GM23338 (cell line): ENCODE measurements at regions not wholly inside any gene's neighbourhood (a gene's known extent, or its start where the extent isn't known, plus 50 kb on each side); places are given as distances from the start of the nearest gene placed in this dataset.

ENCODE experiments used
- ATAC-seq: fragments of 200-7000 bp; cut with Tn5 transposase; 3 replicates; pipeline ENCODE4 v1.9.1; 2020
- DNase-seq: peaks from one replicate; pipeline ENCODE4 v3.0.0-alpha.2; 2015; ENCODE audit warnings: low spot score
- H2AFZ ChIP-seq: fragments of 200-600 bp; sonication (generic); 2 replicates; pipeline ENCODE4 v1.8.0; 2016; ENCODE audit warnings: antibody characterized with exemption, mild to moderate bottlenecking, moderate library complexity
- H3F3A ChIP-seq: fragments of 200-600 bp; sonication (generic); replicated peaks from 2 replicates; pipeline ENCODE4 v1.8.0; 2017; ENCODE audit warnings: antibody characterized with exemption, mixed run types, low read depth
- H3K27ac ChIP-seq: fragments of 200-600 bp; sonication (generic); 2 replicates; pipeline ENCODE4 v1.6.1; 2016; ENCODE audit warnings: low read depth
- H3K27me3 ChIP-seq: fragments of 200-600 bp; sonication (generic); 2 replicates; pipeline ENCODE4 v1.8.0; 2016; ENCODE audit warnings: mild to moderate bottlenecking, mixed run types, moderate library complexity; ENCODE audit not compliant: insufficient read depth
- H3K36me3 ChIP-seq: fragments of 200-600 bp; sonication (generic); 2 replicates; pipeline ENCODE4 v1.8.0; 2016; ENCODE audit warnings: mild to moderate bottlenecking; ENCODE audit not compliant: insufficient read depth
- H3K4me1 ChIP-seq: fragments of 200-600 bp; sonication (generic); 2 replicates; pipeline ENCODE4 v1.8.0; 2016; ENCODE audit warnings: mild to moderate bottlenecking, moderate library complexity; ENCODE audit not compliant: insufficient read depth
- H3K4me2 ChIP-seq: fragments of 200-600 bp; sonication (generic); 2 replicates; pipeline ENCODE4 v1.7.1; 2017; ENCODE audit warnings: mixed run types
- H3K4me3 ChIP-seq: fragments of 200-600 bp; sonication (generic); 2 replicates; pipeline ENCODE4 v1.6.1; 2016; ENCODE audit warnings: mixed run types
- H3K79me2 ChIP-seq: fragments of 200-600 bp; sonication (generic); replicated peaks from 2 replicates; pipeline ENCODE4 v1.8.0; 2017; ENCODE audit warnings: mild to moderate bottlenecking; ENCODE audit not compliant: insufficient read depth
- H3K9me2 ChIP-seq: fragments of 200-600 bp; sonication (generic); 2 replicates; pipeline ENCODE4 v1.8.0; 2017; ENCODE audit not compliant: insufficient read depth
- H4K20me1 ChIP-seq: fragments of 200-600 bp; sonication (generic); replicated peaks from 2 replicates; pipeline ENCODE4 v1.8.0; 2017; ENCODE audit warnings: mild to moderate bottlenecking; ENCODE audit not compliant: insufficient read depth
- H3K27ac Mint-ChIP-seq: 2 replicates; pipeline ENCODE4 v1.8.0; 2020; ENCODE audit warnings: inconsistent platforms, mild to moderate bottlenecking, moderate library complexity, mixed read lengths
- H3K27me3 Mint-ChIP-seq: 3 replicates; pipeline ENCODE4 v1.8.0; 2022; ENCODE audit warnings: low read depth, mild to moderate bottlenecking, moderate library complexity, mixed read lengths, inconsistent platforms; ENCODE audit not compliant: insufficient read depth, poor library complexity
- H3K36me3 Mint-ChIP-seq: 3 replicates; pipeline ENCODE4 v1.8.0; 2021; ENCODE audit warnings: low read depth, mild to moderate bottlenecking, inconsistent platforms, moderate library complexity, mixed read lengths
- H3K4me1 Mint-ChIP-seq: 3 replicates; pipeline ENCODE4 v1.8.0; 2020; ENCODE audit warnings: mild to moderate bottlenecking, inconsistent platforms, mixed read lengths
- H3K4me3 Mint-ChIP-seq: 3 replicates; pipeline ENCODE4 v1.8.0; 2021; ENCODE audit warnings: moderate library complexity, mild to moderate bottlenecking, inconsistent platforms, mixed read lengths
- H3K9me3 Mint-ChIP-seq: 3 replicates; pipeline ENCODE4 v1.8.0; 2020; ENCODE audit warnings: moderate library complexity, mild to moderate bottlenecking, inconsistent platforms, mixed read lengths
- CREB1 ChIP-seq: fragments of 250-450 bp; sonication (Bioruptor Pico); IDR thresholded peaks from 2 replicates; pipeline ENCODE4 v1.5.0; 2020; ENCODE audit warnings: low read depth, mild to moderate bottlenecking, moderate library complexity
- ETS1 ChIP-seq: IDR thresholded peaks from 2 replicates; pipeline ENCODE4 v1.6.1; 2016; ENCODE audit warnings: antibody characterized with exemption
- EZH2 ChIP-seq: fragments of 200-600 bp; sonication (generic); IDR thresholded peaks from one replicate; pipeline ENCODE4 v1.8.0; 2017; ENCODE audit warnings: antibody characterized with exemption, mild to moderate bottlenecking, low read depth; ENCODE audit not compliant: unreplicated experiment
- EZH2phosphoT487 ChIP-seq: fragments of 200-600 bp; sonication (generic); IDR thresholded peaks from one replicate; pipeline ENCODE4 v1.8.1; 2018; ENCODE audit warnings: antibody characterized with exemption; ENCODE audit not compliant: unreplicated experiment
- JUNB ChIP-seq: IDR thresholded peaks from one replicate; pipeline ENCODE4 v1.6.1; 2016; ENCODE audit warnings: antibody characterized with exemption; ENCODE audit not compliant: unreplicated experiment
- NANOG ChIP-seq: IDR thresholded peaks from 2 replicates; pipeline ENCODE4 v1.6.1; 2016; ENCODE audit warnings: antibody characterized with exemption, borderline replicate concordance
- POLR2AphosphoS5 ChIP-seq: IDR thresholded peaks from 2 replicates; pipeline ENCODE4 v1.6.1; 2016; ENCODE audit warnings: antibody characterized with exemption, low read depth
- STAT1 ChIP-seq: IDR thresholded peaks from one replicate; pipeline ENCODE4 v1.6.1; 2016; ENCODE audit warnings: antibody characterized with exemption; ENCODE audit not compliant: unreplicated experiment
- ZNF114 ChIP-seq: fragments of 250-450 bp; sonication (Bioruptor Pico); IDR thresholded peaks from 2 replicates; pipeline ENCODE4 v1.5.0; 2020; ENCODE audit warnings: mild to moderate bottlenecking, moderate library complexity
- ZNF331 ChIP-seq: fragments of 250-450 bp; sonication (Bioruptor Pico); IDR thresholded peaks from 2 replicates; pipeline ENCODE4 v1.5.0; 2020; ENCODE audit warnings: low read depth, mild to moderate bottlenecking, moderate library complexity
- ZNF462 ChIP-seq: fragments of 250-450 bp; sonication (Bioruptor Pico); IDR thresholded peaks from 2 replicates; pipeline ENCODE4 v1.5.0; 2020; ENCODE audit warnings: mild to moderate bottlenecking, moderate library complexity

- DNase-seq (no peak), ATAC-seq (no peak)
- no peak for TF ChIP-seq ETS1
- TF ChIP-seq ZNF114 = no peak
- TF ChIP-seq CREB1 (CRISPR knock-in tag) = no peak
- no peak for TF ChIP-seq STAT1
- Histone ChIP-seq H3F3A (no peaks in the 10 kb centered on the region), H3K9me2 (no peaks in the 10 kb centered on the region), H3K4me1 (no peaks in the 10 kb centered on the region), H3K27me3 (no peaks in the 10 kb centered on the region; the same call in 1 of the 2 replicates), H4K20me1 (no peaks in the 10 kb centered on the region), H3K4me3 (no peak overlapping the region), H2AFZ (no peak overlapping the region), H3K27ac (no peak overlapping the region), H3K79me2 (no peaks in the 10 kb centered on the region), H3K36me3 (no peaks in the 10 kb centered on the region), H3K4me2 (no peak overlapping the region)
- Mint-ChIP-seq H3K4me3 (no peak overlapping the region), H3K27ac (no peak overlapping the region), H3K9me3 (peaks cover 14% of the 10 kb centered on the region), H3K4me1 (no peaks in the 10 kb centered on the region), H3K36me3 (peaks cover 3% of the 10 kb centered on the region; the same call in 2 of the 3 replicates), H3K27me3 (peaks cover 6% of the 10 kb centered on the region)
Measured at GRCh38 chr7:35422715-35423114, 168.8 kb upstream of the TBX20 start.

GRCh38 chr7:35420656-35421055 lies 166.8 kb upstream of the TBX20 start:
- Histone ChIP-seq H3K27me3 (no peaks in the 10 kb centered on the region; the same call in 1 of the 2 replicates), H3K27ac (no peak overlapping the region), H3K4me2 (no peak overlapping the region), H3K36me3 (no peaks in the 10 kb centered on the region), H3K4me1 (no peaks in the 10 kb centered on the region), H3F3A (no peaks in the 10 kb centered on the region), H4K20me1 (no peaks in the 10 kb centered on the region), H3K9me2 (no peaks in the 10 kb centered on the region), H2AFZ (no peak overlapping the region), H3K4me3 (no peak overlapping the region), H3K79me2 (no peaks in the 10 kb centered on the region)
- Mint-ChIP-seq H3K9me3 (peaks cover 5% of the 10 kb centered on the region), H3K27me3 (peaks cover 6% of the 10 kb centered on the region), H3K36me3 (no peaks in the 10 kb centered on the region), H3K27ac (no peak overlapping the region), H3K4me3 (no peak overlapping the region), H3K4me1 (no peaks in the 10 kb centered on the region)
- TF ChIP-seq ZNF331 (CRISPR knock-in tag) (no peak), JUNB (no peak), NANOG (no peak), ZNF114 (no peak), POLR2AphosphoS5 (no peak)
- ATAC-seq = no peak
- DNase-seq = no peak

GRCh38 chr7:35419391-35419755 lies 165.5 kb upstream of the TBX20 start:
- no peaks in the 10 kb centered on the region for H3K9me2 ChIP-seq
- Mint-ChIP-seq H3K36me3 (no peaks in the 10 kb centered on the region), H3K4me1 (no peaks in the 10 kb centered on the region), H3K27ac (no peak overlapping the region), H3K9me3 (peaks cover under 1% of the 10 kb centered on the region; the same call in 2 of the 3 replicates), H3K4me3 (no peak overlapping the region), H3K27me3 (peaks cover 6% of the 10 kb centered on the region)
- no peaks in the 10 kb centered on the region; the same call in 1 of the 2 replicates for H3K27me3 ChIP-seq
- H3K36me3 ChIP-seq = no peaks in the 10 kb centered on the region
- H3F3A ChIP-seq = no peaks in the 10 kb centered on the region
- no peak overlapping the region for H2AFZ ChIP-seq
- H3K79me2 ChIP-seq = no peaks in the 10 kb centered on the region
- H3K4me3 ChIP-seq = no peak overlapping the region
- no peak for DNase-seq
- no peak overlapping the region for H3K4me2 ChIP-seq
- ATAC-seq = no peak
- no peaks in the 10 kb centered on the region for H3K4me1 ChIP-seq
- no peaks in the 10 kb centered on the region for H4K20me1 ChIP-seq
- no peak overlapping the region for H3K27ac ChIP-seq
- TF ChIP-seq ZNF462 (CRISPR knock-in tag) (no peak), EZH2 (no peak), POLR2AphosphoS5 (no peak), JUNB (no peak), CREB1 (CRISPR knock-in tag) (no peak), STAT1 (no peak), EZH2phosphoT487 (no peak)
